ENCODE measurements at regions not wholly inside any gene's neighbourhood (a gene's known extent, or its start where the extent isn't known, plus 50 kb on each side); places are given as distances from the start of the nearest gene placed in this dataset.

GRCh38 chr6:23111984-23112383 lies 542.6 kb downstream of the HDGFL1 start:
- no peak for TF ChIP-seq EZH2 (IDR thresholded peaks at IDR 0.05; ENCODE audit: borderline replicate concordance, low read depth, low read length, severe bottlenecking)
- TF ChIP-seq, protein P1, sequence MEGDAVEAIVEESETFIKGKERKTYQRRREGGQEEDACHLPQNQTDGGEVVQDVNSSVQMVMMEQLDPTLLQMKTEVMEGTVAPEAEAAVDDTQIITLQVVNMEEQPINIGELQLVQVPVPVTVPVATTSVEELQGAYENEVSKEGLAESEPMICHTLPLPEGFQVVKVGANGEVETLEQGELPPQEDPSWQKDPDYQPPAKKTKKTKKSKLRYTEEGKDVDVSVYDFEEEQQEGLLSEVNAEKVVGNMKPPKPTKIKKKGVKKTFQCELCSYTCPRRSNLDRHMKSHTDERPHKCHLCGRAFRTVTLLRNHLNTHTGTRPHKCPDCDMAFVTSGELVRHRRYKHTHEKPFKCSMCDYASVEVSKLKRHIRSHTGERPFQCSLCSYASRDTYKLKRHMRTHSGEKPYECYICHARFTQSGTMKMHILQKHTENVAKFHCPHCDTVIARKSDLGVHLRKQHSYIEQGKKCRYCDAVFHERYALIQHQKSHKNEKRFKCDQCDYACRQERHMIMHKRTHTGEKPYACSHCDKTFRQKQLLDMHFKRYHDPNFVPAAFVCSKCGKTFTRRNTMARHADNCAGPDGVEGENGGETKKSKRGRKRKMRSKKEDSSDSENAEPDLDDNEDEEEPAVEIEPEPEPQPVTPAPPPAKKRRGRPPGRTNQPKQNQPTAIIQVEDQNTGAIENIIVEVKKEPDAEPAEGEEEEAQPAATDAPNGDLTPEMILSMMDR (IDR thresholded peaks at IDR 0.05; ENCODE audit: extremely low read depth in 1 of 2, insufficient read depth in 1 of 2, low read depth in 1 of 2, low read length in 2 of 2): no peak
- no peak for TF ChIP-seq JUN (IDR thresholded peaks at IDR 0.05; ENCODE audit: borderline replicate concordance, insufficient read depth, insufficient read length, low read depth)
- TF ChIP-seq POLR2A (IDR thresholded peaks at IDR 0.05; ENCODE audit: low read depth, low read length): no peak
- TF ChIP-seq POLR2AphosphoS5 (IDR thresholded peaks at IDR 0.05; ENCODE audit: insufficient read depth, low read depth, low read length): no peak
- TF ChIP-seq, protein P2, sequence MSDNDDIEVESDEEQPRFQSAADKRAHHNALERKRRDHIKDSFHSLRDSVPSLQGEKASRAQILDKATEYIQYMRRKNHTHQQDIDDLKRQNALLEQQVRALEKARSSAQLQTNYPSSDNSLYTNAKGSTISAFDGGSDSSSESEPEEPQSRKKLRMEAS (IDR thresholded peaks at IDR 0.05; ENCODE audit: insufficient read depth, insufficient read length): no peak
- TF ChIP-seq MYC (IDR thresholded peaks at IDR 0.05; ENCODE audit: low read depth, low read length): no peak
- no peak for TF ChIP-seq GATA2 (IDR thresholded peaks at IDR 0.05; ENCODE audit: insufficient read depth, insufficient read length, low read depth, low read length)
- TF ChIP-seq FOS (IDR thresholded peaks at IDR 0.05; ENCODE audit: borderline replicate concordance, insufficient read depth, low read length): no peak
